HEK293 (cell line): ENCODE measurements at regions not wholly inside any gene's neighbourhood (a gene's known extent, or its start where the extent isn't known, plus 50 kb on each side); places are given as distances from the start of the nearest gene placed in this dataset.

Source experiments
- CTCF ChIA-PET: fragments of 350-600 bp; formaldehyde crosslinking; extraction: SDS; loops from one replicate; lab custom pipeline; 2021; ENCODE audit warnings: antibody characterized with exemption; lab: Yijun Ruan, JAX
- POLR2A ChIA-PET: fragments of 300-600 bp; formaldehyde crosslinking; extraction: SDS; loops from one replicate; lab custom pipeline; 2020; ENCODE audit warnings: antibody characterized with exemption, inconsistent platforms; lab: Yijun Ruan, JAX
- H3K27ac ChIP-seq: fragments of 200-500 bp; sonication (Bioruptor generic); 2 replicates; pipeline ENCODE4 v1.5.1; 2014; ENCODE audit warnings: low read depth, low read length, control low read depth, inconsistent platforms; ENCODE audit errors: extremely low read depth
- H3K36me3 ChIP-seq, 2 experiments: fragments of 200-500 bp in 1 of 2; sonication (Bioruptor generic) in 1 of 2; 1 replicate in 1 of 2; 2 replicates in 1 of 2; pipeline ENCODE4 v1.5.1; 2014 to 2017; ENCODE audit warnings: inconsistent platforms in 2 of 2, low read length in 2 of 2; ENCODE audit not compliant: control insufficient read depth in 2 of 2, insufficient read depth in 1 of 2
- H3K4me1 ChIP-seq: fragments of 200-500 bp; sonication (Bioruptor generic); 2 replicates; pipeline ENCODE4 v1.5.1; 2014; ENCODE audit warnings: mild to moderate bottlenecking, low read length, inconsistent platforms; ENCODE audit not compliant: control insufficient read depth, insufficient read depth
- H3K4me3 ChIP-seq: 2 replicates; pipeline ENCODE4 v1.5.1; 2011; ENCODE audit warnings: low read depth, mild to moderate bottlenecking, control low read depth, low read length, moderate library complexity
- H3K9me3 ChIP-seq: fragments of 200-500 bp; sonication (Bioruptor generic); 2 replicates; pipeline ENCODE4 v1.5.1; 2014; ENCODE audit warnings: low read depth, low read length, inconsistent platforms; ENCODE audit not compliant: control insufficient read depth, insufficient read depth
- FEZF1 ChIP-seq: fragments of 450-650 bp; formaldehyde crosslinking; IDR thresholded peaks from 2 replicates; pipeline ENCODE4 v1.5.1; 2016; ENCODE audit warnings: missing biosample characterization, missing genetic modification characterization
- IKZF3 ChIP-seq: fragments of 450-650 bp; IDR thresholded peaks from 2 replicates; pipeline ENCODE4 v1.5.0; 2018; ENCODE audit warnings: missing biosample characterization, mild to moderate bottlenecking, missing genetic modification characterization, moderate library complexity
- KLF8 ChIP-seq: fragments of 450-650 bp; formaldehyde crosslinking; IDR thresholded peaks from 2 replicates; pipeline ENCODE4 v1.5.1; 2016; ENCODE audit warnings: missing biosample characterization, missing genetic modification characterization
- REPIN1 ChIP-seq: fragments of 450-650 bp; formaldehyde crosslinking; IDR thresholded peaks from 2 replicates; pipeline ENCODE4 v1.5.1; 2017; ENCODE audit warnings: missing biosample characterization, missing genetic modification characterization, low read depth
- SALL2 ChIP-seq: fragments of 450-650 bp; formaldehyde crosslinking; IDR thresholded peaks from 2 replicates; pipeline ENCODE4 v1.5.0; 2017; ENCODE audit warnings: missing biosample characterization, mild to moderate bottlenecking, missing genetic modification characterization, borderline replicate concordance
- ZBTB11 ChIP-seq: fragments of 450-650 bp; formaldehyde crosslinking; conservative IDR thresholded peaks from 2 replicates; pipeline ENCODE4 v1.5.1; 2016; ENCODE audit warnings: low read depth, missing biosample characterization, missing genetic modification characterization
- ZBTB20 ChIP-seq: fragments of 450-650 bp; formaldehyde crosslinking; IDR thresholded peaks from 2 replicates; pipeline ENCODE4 v1.5.1; 2016; ENCODE audit warnings: missing biosample characterization, missing genetic modification characterization
- ZBTB8A ChIP-seq: fragments of 450-650 bp; formaldehyde crosslinking; IDR thresholded peaks from 2 replicates; pipeline ENCODE4 v1.5.1; 2016; ENCODE audit warnings: missing biosample characterization, missing genetic modification characterization
- ZFP3 ChIP-seq: fragments of 450-650 bp; formaldehyde crosslinking; IDR thresholded peaks from 2 replicates; pipeline ENCODE4 v1.5.1; 2016; ENCODE audit warnings: low read depth, missing biosample characterization, missing genetic modification characterization
- ZFP41 ChIP-seq: fragments of 450-650 bp; formaldehyde crosslinking; IDR thresholded peaks from 2 replicates; pipeline ENCODE4 v1.5.1; 2016; ENCODE audit warnings: missing biosample characterization, missing genetic modification characterization, borderline replicate concordance
- ZNF174 ChIP-seq: fragments of 450-650 bp; formaldehyde crosslinking; IDR thresholded peaks from 2 replicates; pipeline ENCODE4 v1.5.0; 2017; ENCODE audit warnings: missing biosample characterization, mild to moderate bottlenecking, missing genetic modification characterization
- ZNF211 ChIP-seq: fragments of 450-650 bp; formaldehyde crosslinking; IDR thresholded peaks from 2 replicates; pipeline ENCODE4 v1.5.1; 2016; ENCODE audit warnings: low read depth, missing biosample characterization, missing genetic modification characterization
- ZNF221 ChIP-seq: fragments of 450-650 bp; formaldehyde crosslinking; IDR thresholded peaks from 2 replicates; pipeline ENCODE4 v1.5.1; 2017; ENCODE audit warnings: missing biosample characterization, missing genetic modification characterization, borderline replicate concordance
- ZNF223 ChIP-seq: fragments of 450-650 bp; formaldehyde crosslinking; IDR thresholded peaks from 2 replicates; pipeline ENCODE4 v1.5.1; 2016; ENCODE audit warnings: missing biosample characterization, missing genetic modification characterization
- ZNF423 ChIP-seq: fragments of 450-650 bp; formaldehyde crosslinking; IDR thresholded peaks from 2 replicates; pipeline ENCODE4 v1.5.1; 2016; ENCODE audit warnings: missing biosample characterization, missing genetic modification characterization
- ZNF510 ChIP-seq: fragments of 450-650 bp; formaldehyde crosslinking; IDR thresholded peaks from 2 replicates; pipeline ENCODE4 v1.5.1; 2018; ENCODE audit warnings: mild to moderate bottlenecking, missing genetic modification characterization, missing biosample characterization; ENCODE audit not compliant: insufficient replicate concordance
- ZNF530 ChIP-seq: fragments of 450-650 bp; formaldehyde crosslinking; IDR thresholded peaks from 2 replicates; pipeline ENCODE4 v1.5.1; 2016; ENCODE audit warnings: low read depth, missing biosample characterization, missing genetic modification characterization
- ZNF560 ChIP-seq: fragments of 450-650 bp; formaldehyde crosslinking; IDR thresholded peaks from 2 replicates; pipeline ENCODE4 v1.5.1; 2017; ENCODE audit warnings: missing biosample characterization, missing genetic modification characterization, borderline replicate concordance
- ZNF610 ChIP-seq: fragments of 450-650 bp; formaldehyde crosslinking; IDR thresholded peaks from 2 replicates; pipeline ENCODE4 v1.5.1; 2016; ENCODE audit warnings: missing biosample characterization, missing genetic modification characterization, borderline replicate concordance
- ZNF629 ChIP-seq: fragments of 450-650 bp; formaldehyde crosslinking; IDR thresholded peaks from 2 replicates; pipeline ENCODE4 v1.5.1; 2017; ENCODE audit warnings: missing biosample characterization, missing genetic modification characterization
- ZNF670 ChIP-seq: fragments of 450-650 bp; formaldehyde crosslinking; IDR thresholded peaks from 2 replicates; pipeline ENCODE4 v1.5.1; 2016; ENCODE audit warnings: missing biosample characterization, missing genetic modification characterization, low read depth
- ZNF701 ChIP-seq: fragments of 450-650 bp; formaldehyde crosslinking; IDR thresholded peaks from 2 replicates; pipeline ENCODE4 v1.5.1; 2016; ENCODE audit warnings: missing biosample characterization, missing genetic modification characterization

DNA sequence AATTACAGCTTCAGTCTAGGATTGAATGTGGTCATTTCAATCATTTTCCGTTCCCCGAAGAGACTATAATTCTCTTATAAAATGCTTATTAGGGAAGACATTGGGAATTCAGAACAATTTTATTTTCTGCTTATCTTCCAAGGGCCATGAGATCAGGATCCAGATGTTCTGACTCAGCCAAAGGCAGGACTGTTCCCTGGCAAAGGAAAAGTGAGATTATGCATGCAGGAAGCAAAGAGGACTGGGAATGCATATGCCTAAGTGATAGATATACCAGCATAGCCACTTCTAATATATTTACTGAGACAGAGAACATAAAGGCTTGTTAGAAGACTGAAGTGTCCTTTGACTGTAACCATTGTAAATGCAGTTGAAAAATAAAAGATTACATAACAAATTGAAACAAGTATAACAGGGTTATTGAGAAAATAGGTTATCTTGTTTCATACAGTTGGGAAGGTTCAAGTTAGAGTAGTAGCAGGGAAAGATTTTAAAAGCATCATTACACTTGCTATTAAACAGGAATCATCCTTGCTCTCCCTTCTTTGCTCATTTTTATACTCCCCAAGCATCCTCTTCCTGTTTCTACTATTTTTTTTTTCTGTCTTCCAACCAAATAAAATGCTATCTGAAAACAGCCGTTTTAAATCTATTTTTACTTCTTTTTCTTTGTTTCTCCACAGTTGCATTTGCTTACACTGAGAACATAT, 439.6 kb upstream of the ADAMTS5 start (continued):
- no peak for TF ChIP-seq REPIN1 (tag by site-specific recombination)
- no peak for TF ChIP-seq FEZF1 (tag by site-specific recombination)
- TF ChIP-seq ZNF174 (tag by site-specific recombination) = no peak
- TF ChIP-seq ZBTB20 (tag by site-specific recombination) = no peak
- no peak for TF ChIP-seq ZNF223
- no peak for TF ChIP-seq KLF8 (tag by site-specific recombination)
- TF ChIP-seq, all 188 proteins: peak for 0

DNA sequence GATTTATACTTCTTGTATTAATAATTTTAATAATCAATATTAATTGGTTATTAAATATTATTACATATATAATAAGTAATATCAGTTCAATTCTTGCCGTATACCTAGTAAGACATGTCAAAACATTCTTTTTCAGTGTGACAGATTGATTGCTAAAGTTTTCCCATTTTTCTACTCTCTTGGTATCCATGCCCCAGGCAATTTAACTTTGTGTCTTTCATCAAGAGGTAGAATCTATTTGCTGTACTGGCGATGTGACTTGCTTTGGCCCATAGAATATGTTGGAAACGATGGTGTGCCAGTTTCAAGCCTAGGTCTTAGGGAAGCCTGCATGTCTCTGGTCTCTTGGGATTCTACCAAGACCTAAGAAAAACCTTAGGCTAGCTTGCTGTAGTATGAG, 436.1 kb upstream of the ADAMTS5 start:
- CTCF ChIA-PET = no interaction called here
- H3K9me3 ChIP-seq = no peaks in the 10 kb centered on the region
- TF ChIP-seq ZBTB20 (tag by site-specific recombination) (no peak), ZNF670 (no peak), ZNF560 (no peak), ZBTB11 (no peak), ZFP3 (no peak), ZNF211 (tag by site-specific recombination) (no peak), ZFP41 (no peak), ZBTB8A (tag by site-specific recombination) (no peak), ZNF221 (tag by site-specific recombination) (no peak), ZNF610 (tag by site-specific recombination) (no peak), ZNF423 (tag by site-specific recombination) (no peak), ZNF510 (tag by site-specific recombination) (no peak)
- TF ChIP-seq, all 188 proteins: peak for 0
- Histone ChIP-seq H3K4me3 (no peak overlapping the region), H3K36me3 (no peaks in the 10 kb centered on the region), H3K27ac (no peak overlapping the region), H3K4me1 (no peaks in the 10 kb centered on the region)
- POLR2A ChIA-PET = no interaction called here

DNA sequence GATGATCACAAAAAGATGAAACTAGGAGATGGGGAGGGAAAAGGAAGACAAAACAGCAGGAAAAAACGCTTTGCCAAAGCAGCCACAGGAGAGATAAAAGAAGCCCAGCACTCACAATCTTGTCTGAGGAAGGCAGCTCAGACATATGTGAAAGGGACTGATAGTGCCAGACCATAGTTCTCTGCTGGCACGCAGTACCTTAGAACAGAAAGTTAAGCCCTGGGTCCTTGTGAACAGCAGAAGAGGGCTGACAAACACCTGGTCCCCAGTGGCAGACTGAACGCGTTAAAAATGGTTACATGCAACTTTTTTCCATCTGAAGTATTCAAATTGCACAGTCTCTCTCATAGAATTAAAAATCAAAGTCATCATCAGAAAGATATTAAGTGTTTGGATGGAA, 433.2 kb upstream of the ADAMTS5 start:
- no peaks in the 10 kb centered on the region for H3K4me1 ChIP-seq
- H3K9me3 ChIP-seq = no peaks in the 10 kb centered on the region
- POLR2A ChIA-PET = no interaction called here
- H3K36me3 ChIP-seq = no peaks in the 10 kb centered on the region
- no peak overlapping the region for H3K4me3 ChIP-seq
- TF ChIP-seq IKZF3 (tag by site-specific recombination) = no peak
- no peak for TF ChIP-seq SALL2
- no peak for TF ChIP-seq ZNF530 (tag by site-specific recombination)
- no peak for TF ChIP-seq ZNF629
- no peak for TF ChIP-seq ZNF701 (tag by site-specific recombination)
- CTCF ChIA-PET = no interaction called here
- no peak overlapping the region for H3K27ac ChIP-seq
